Neural progenitor cell (in vitro differentiated cells): ENCODE measurements at regions not wholly inside any gene's neighbourhood (a gene's known extent, or its start where the extent isn't known, plus 50 kb on each side); places are given as distances from the start of the nearest gene placed in this dataset.

ENCODE experiments used
- CTCF ChIP-seq: fragments of 200-600 bp; sonication (generic); IDR thresholded peaks from 2 replicates; pipeline ENCODE4 v1.5.1; 2017; ENCODE audit warnings: antibody characterized with exemption, mild to moderate bottlenecking
- EZH2 ChIP-seq: fragments of 200-600 bp; sonication (generic); IDR thresholded peaks from 2 replicates; pipeline ENCODE4 v1.6.1; 2017; ENCODE audit warnings: antibody characterized with exemption, mild to moderate bottlenecking, moderate library complexity

- no peak for TF ChIP-seq CTCF
- TF ChIP-seq EZH2: no peak
Observed at GRCh38 chr3:55159016-55159415, 231.2 kb upstream of the LRTM1 start.
